Ovary (tissue), 3 donors: ENCODE measurements at regions not wholly inside any gene's neighbourhood (a gene's known extent, or its start where the extent isn't known, plus 50 kb on each side); places are given as distances from the start of the nearest gene placed in this dataset.

ENCODE experiments used
- POLR2A ChIP-seq: fragments of 450-650 bp; IDR thresholded peaks from one replicate; pipeline ENCODE4 v1.6.1; 2017; ENCODE audit warnings: antibody characterized with exemption, mild to moderate bottlenecking, moderate library complexity
- TF ChIP-seq, protein P1 (sequence below), 3 donors: fragments of 450-650 bp in 2 of 3; fragments of 200-600 bp in 1 of 3; IDR thresholded peaks; one replicate each; pipeline versions ENCODE4 v1.5.1 to v1.8.0; 2016 to 2022; ENCODE audit warnings: antibody characterized with exemption in 3 of 3, mild to moderate bottlenecking in 1 of 3
- donor health status: DM: no; HTN: no; CAD: no.

DNA sequence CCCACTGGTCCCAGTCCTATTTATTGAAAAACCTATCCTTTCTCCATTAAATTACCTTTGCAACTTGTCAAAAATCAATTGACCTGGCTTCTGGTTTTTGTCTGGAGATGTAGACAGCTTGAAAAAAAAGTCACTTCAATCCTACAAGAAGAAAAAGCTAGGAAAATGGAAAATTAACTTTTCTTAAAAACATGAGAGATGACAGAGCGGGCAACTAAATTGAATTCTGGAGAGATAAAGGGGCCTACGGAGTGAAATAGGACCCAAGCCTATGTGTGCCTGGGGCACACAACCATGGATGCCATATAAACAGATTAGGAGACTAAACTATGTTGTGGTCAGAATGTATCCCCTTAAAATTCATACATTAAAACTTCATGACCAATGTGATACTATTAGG, 363.3 kb upstream of the SLCO3A1 start:
- TF ChIP-seq, protein P1, sequence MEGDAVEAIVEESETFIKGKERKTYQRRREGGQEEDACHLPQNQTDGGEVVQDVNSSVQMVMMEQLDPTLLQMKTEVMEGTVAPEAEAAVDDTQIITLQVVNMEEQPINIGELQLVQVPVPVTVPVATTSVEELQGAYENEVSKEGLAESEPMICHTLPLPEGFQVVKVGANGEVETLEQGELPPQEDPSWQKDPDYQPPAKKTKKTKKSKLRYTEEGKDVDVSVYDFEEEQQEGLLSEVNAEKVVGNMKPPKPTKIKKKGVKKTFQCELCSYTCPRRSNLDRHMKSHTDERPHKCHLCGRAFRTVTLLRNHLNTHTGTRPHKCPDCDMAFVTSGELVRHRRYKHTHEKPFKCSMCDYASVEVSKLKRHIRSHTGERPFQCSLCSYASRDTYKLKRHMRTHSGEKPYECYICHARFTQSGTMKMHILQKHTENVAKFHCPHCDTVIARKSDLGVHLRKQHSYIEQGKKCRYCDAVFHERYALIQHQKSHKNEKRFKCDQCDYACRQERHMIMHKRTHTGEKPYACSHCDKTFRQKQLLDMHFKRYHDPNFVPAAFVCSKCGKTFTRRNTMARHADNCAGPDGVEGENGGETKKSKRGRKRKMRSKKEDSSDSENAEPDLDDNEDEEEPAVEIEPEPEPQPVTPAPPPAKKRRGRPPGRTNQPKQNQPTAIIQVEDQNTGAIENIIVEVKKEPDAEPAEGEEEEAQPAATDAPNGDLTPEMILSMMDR (IDR thresholded peaks at IDR 0.05): no peak
- TF ChIP-seq POLR2A: no peak
